ENCODE measurements at regions not wholly inside any gene's neighbourhood (a gene's known extent, or its start where the extent isn't known, plus 50 kb on each side); places are given as distances from the start of the nearest gene placed in this dataset.

GRCh38 chr9:100700689-100701318 is 122.9 kb downstream of the CAVIN4 start:
- TF ChIP-seq CTCF (IDR thresholded peaks at IDR 0.05): peak; percentile 33

GRCh38 chr9:100714372-100715099 is 136.7 kb downstream of the CAVIN4 start:
- Histone ChIP-seq H3K27me3 (ENCODE audit: low read depth) (no peaks in the 10 kb centered on the region), H3K27ac (no peak overlapping the region), H3K9me3 (no peaks in the 10 kb centered on the region), H3K36me3 (no peaks in the 10 kb centered on the region), H3K4me3 (no peak overlapping the region), H3K4me1 (no peaks in the 10 kb centered on the region)
- ATAC-seq (peak; percentile 78 to 81), DNase-seq (no peak)
- intact Hi-C loops (cut with DNase I): no loop called here
- TF ChIP-seq CTCF (IDR thresholded peaks at IDR 0.05): peak; percentile 82

More at GRCh38 chr9:100700689-100701318, 122.9 kb downstream of the CAVIN4 start:
- Histone ChIP-seq H3K4me1 (no peaks in the 10 kb centered on the region), H3K4me3 (no peak overlapping the region), H3K27ac (no peak overlapping the region), H3K9me3 (no peaks in the 10 kb centered on the region), H3K27me3 (ENCODE audit: low read depth) (no peaks in the 10 kb centered on the region), H3K36me3 (no peaks in the 10 kb centered on the region)
- intact Hi-C loops (cut with DNase I): no loop called here
- peak; percentile 62 to 67 for ATAC-seq
- no peak for DNase-seq

GRCh38 chr9:100715100-100715380 is 137.2 kb downstream of the CAVIN4 start:
- H3K27ac ChIP-seq: no peak overlapping the region
- intact Hi-C loops (cut with DNase I): no loop called here
- DNase-seq (no peak), ATAC-seq (no peak)
- H3K36me3 ChIP-seq: no peaks in the 10 kb centered on the region
- no peaks in the 10 kb centered on the region for H3K9me3 ChIP-seq
- no peaks in the 10 kb centered on the region for H3K27me3 ChIP-seq (ENCODE audit: low read depth)
- no peaks in the 10 kb centered on the region for H3K4me1 ChIP-seq
- no peak for TF ChIP-seq CTCF (IDR thresholded peaks at IDR 0.05)
- no peak overlapping the region for H3K4me3 ChIP-seq

- H3K4me3 ChIP-seq: no peak overlapping the region
- intact Hi-C loops (cut with DNase I): no loop called here
- H3K27me3 ChIP-seq (ENCODE audit: low read depth): no peaks in the 10 kb centered on the region
- TF ChIP-seq CTCF (IDR thresholded peaks at IDR 0.05): no peak
- H3K36me3 ChIP-seq: no peaks in the 10 kb centered on the region
- DNase-seq: no peak
- no peak overlapping the region for H3K27ac ChIP-seq
- H3K4me1 ChIP-seq: no peaks in the 10 kb centered on the region
- no peak for ATAC-seq
- H3K9me3 ChIP-seq: no peaks in the 10 kb centered on the region
Observed at GRCh38 chr9:100718717-100719116, 140.8 kb downstream of the CAVIN4 start.

- Histone ChIP-seq H3K9me3 (no peaks in the 10 kb centered on the region), H3K36me3 (no peaks in the 10 kb centered on the region), H3K27me3 (ENCODE audit: low read depth) (no peaks in the 10 kb centered on the region), H3K27ac (no peak overlapping the region), H3K4me1 (no peaks in the 10 kb centered on the region), H3K4me3 (no peak overlapping the region)
- ATAC-seq (no peak), DNase-seq (no peak)
- TF ChIP-seq CTCF (IDR thresholded peaks at IDR 0.05): no peak
- intact Hi-C loops (cut with DNase I): no loop called here
Observed at GRCh38 chr9:100720922-100721321, 143.0 kb downstream of the CAVIN4 start.

All from lower lobe of right lung (tissue), 2 donors.